DOHH2 (cell line): ENCODE measurements at regions not wholly inside any gene's neighbourhood (a gene's known extent, or its start where the extent isn't known, plus 50 kb on each side); places are given as distances from the start of the nearest gene placed in this dataset.

Source experiments
- H3F3A ChIP-seq: fragments of 200-600 bp; sonication (generic), shearing (Covaris generic); 2 replicates; pipeline ENCODE4 v1.6.0; 2016; ENCODE audit warnings: antibody characterized with exemption, mild to moderate bottlenecking; ENCODE audit not compliant: control insufficient read depth, insufficient read depth
- H3K27ac ChIP-seq: fragments of 200-600 bp; sonication (generic); 2 replicates; pipeline ENCODE4 v1.5.1; 2014; ENCODE audit warnings: low read depth, mild to moderate bottlenecking, low read length, moderate library complexity
- H3K27me3 ChIP-seq: fragments of 200-600 bp; sonication (generic); 2 replicates; pipeline ENCODE4 v1.6.1; 2014; ENCODE audit warnings: mild to moderate bottlenecking, low read length, mixed read lengths; ENCODE audit not compliant: control insufficient read depth
- H3K36me3 ChIP-seq: fragments of 200-600 bp; sonication (generic); 2 replicates; pipeline ENCODE4 v1.6.1; 2014; ENCODE audit warnings: mild to moderate bottlenecking, low read length, moderate library complexity, mixed read lengths; ENCODE audit not compliant: control insufficient read depth
- H3K4me1 ChIP-seq: fragments of 200-600 bp; sonication (generic); 2 replicates; pipeline ENCODE4 v1.6.1; 2014; ENCODE audit warnings: mild to moderate bottlenecking, low read length, mixed read lengths; ENCODE audit not compliant: control insufficient read depth
- H3K4me2 ChIP-seq: fragments of 200-600 bp; sonication (generic); 2 replicates; pipeline ENCODE4 v1.6.0; 2014; ENCODE audit warnings: mild to moderate bottlenecking, low read length, moderate library complexity
- H3K4me3 ChIP-seq: fragments of 200-600 bp; sonication (generic); 2 replicates; pipeline ENCODE4 v1.5.1; 2014; ENCODE audit warnings: mild to moderate bottlenecking, low read length, mixed read lengths
- H3K79me2 ChIP-seq: fragments of 200-600 bp; sonication (generic); 2 replicates; pipeline ENCODE4 v1.6.1; 2014; ENCODE audit warnings: mild to moderate bottlenecking, low read length, mixed read lengths; ENCODE audit not compliant: control insufficient read depth
- H3K9me2 ChIP-seq: fragments of 200-600 bp; sonication (generic); replicated peaks from 2 replicates; pipeline ENCODE4 v1.6.1; 2014; ENCODE audit warnings: mild to moderate bottlenecking, low read length, mixed read lengths; ENCODE audit not compliant: control insufficient read depth
- H3K9me3 ChIP-seq: fragments of 200-600 bp; sonication (generic); 2 replicates; pipeline ENCODE4 v1.6.1; 2014; ENCODE audit warnings: antibody characterized with exemption, low read length, mixed read lengths; ENCODE audit not compliant: control insufficient read depth, insufficient read depth
- H4K20me1 ChIP-seq: fragments of 200-600 bp; sonication (generic); 2 replicates; pipeline ENCODE4 v1.6.0; 2014; ENCODE audit warnings: low read depth, mild to moderate bottlenecking, antibody characterized with exemption, low read length, moderate library complexity; ENCODE audit not compliant: control insufficient read depth, insufficient read depth
- EZH2phosphoT487 ChIP-seq: fragments of 200-600 bp; sonication (generic); IDR thresholded peaks from 2 replicates; pipeline ENCODE4 v1.6.1; 2017; ENCODE audit warnings: borderline replicate concordance, mild to moderate bottlenecking, antibody characterized with exemption, low read length, moderate library complexity, mixed read lengths
- TF ChIP-seq, protein P1 (sequence below): fragments of 200-600 bp; sonication (generic); IDR thresholded peaks from one replicate; pipeline ENCODE4 v1.5.1; 2014; ENCODE audit warnings: antibody characterized with exemption, mild to moderate bottlenecking, low read depth, low read length; ENCODE audit not compliant: poor library complexity, severe bottlenecking

DNA sequence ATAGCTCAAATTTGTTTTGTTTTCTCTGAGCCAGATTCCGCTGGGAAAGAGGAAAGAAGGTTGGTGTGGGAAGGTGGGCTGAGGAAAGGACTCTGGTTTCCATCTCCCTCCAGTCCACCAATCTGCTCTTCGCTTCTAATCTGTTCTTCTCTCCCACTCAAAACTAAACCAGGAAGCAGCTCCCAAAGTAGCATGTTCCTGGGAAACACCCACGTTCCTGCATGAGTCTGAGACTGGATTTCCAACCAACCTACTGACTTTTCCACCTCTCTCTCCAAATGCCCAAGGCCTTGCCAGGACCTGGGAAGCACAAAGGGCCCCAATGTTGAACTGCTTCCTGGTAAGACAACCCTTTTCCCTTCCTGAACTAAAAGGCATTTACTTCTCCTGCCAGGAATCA lies 110.2 kb downstream of the WT1 start:
- Histone ChIP-seq H3K9me3 (no peaks in the 10 kb centered on the region; the same call in 1 of the 2 replicates), H3K27me3 (no peaks in the 10 kb centered on the region; the same call in 1 of the 2 replicates), H3K27ac (no peak overlapping the region), H3K79me2 (no peaks in the 10 kb centered on the region), H3K9me2 (no peaks in the 10 kb centered on the region), H3K4me1 (no peaks in the 10 kb centered on the region), H3F3A (no peaks in the 10 kb centered on the region), H3K36me3 (no peaks in the 10 kb centered on the region), H3K4me2 (no peak overlapping the region), H4K20me1 (no peaks in the 10 kb centered on the region), H3K4me3 (no peak overlapping the region)
- TF ChIP-seq EZH2phosphoT487 = no peak
- TF ChIP-seq, protein P1, sequence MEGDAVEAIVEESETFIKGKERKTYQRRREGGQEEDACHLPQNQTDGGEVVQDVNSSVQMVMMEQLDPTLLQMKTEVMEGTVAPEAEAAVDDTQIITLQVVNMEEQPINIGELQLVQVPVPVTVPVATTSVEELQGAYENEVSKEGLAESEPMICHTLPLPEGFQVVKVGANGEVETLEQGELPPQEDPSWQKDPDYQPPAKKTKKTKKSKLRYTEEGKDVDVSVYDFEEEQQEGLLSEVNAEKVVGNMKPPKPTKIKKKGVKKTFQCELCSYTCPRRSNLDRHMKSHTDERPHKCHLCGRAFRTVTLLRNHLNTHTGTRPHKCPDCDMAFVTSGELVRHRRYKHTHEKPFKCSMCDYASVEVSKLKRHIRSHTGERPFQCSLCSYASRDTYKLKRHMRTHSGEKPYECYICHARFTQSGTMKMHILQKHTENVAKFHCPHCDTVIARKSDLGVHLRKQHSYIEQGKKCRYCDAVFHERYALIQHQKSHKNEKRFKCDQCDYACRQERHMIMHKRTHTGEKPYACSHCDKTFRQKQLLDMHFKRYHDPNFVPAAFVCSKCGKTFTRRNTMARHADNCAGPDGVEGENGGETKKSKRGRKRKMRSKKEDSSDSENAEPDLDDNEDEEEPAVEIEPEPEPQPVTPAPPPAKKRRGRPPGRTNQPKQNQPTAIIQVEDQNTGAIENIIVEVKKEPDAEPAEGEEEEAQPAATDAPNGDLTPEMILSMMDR = no peak

DNA sequence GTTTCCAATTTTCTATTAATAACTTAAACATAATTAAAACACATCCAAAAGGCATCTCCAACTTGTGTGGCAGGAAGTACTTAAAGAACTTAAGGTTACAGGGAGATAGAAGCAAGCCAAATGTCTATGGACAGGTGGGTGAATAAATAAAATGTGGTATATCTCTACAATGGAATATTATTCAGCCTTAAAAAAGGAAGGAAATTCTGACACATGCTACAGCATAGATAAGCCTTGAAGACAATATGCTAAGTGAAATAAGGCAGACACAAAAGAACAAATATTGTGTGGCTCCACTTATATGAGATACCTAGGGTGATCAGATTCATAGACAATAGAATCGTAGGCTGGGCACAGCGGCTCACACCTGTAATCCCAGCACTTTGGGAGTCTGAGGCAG lies 109.6 kb downstream of the WT1 start:
- Histone ChIP-seq H4K20me1 (no peaks in the 10 kb centered on the region), H3K36me3 (no peaks in the 10 kb centered on the region), H3K27ac (no peak overlapping the region), H3K4me2 (no peak overlapping the region), H3K9me3 (no peaks in the 10 kb centered on the region; the same call in 1 of the 2 replicates), H3K79me2 (no peaks in the 10 kb centered on the region), H3K9me2 (no peaks in the 10 kb centered on the region), H3F3A (no peaks in the 10 kb centered on the region), H3K4me3 (no peak overlapping the region), H3K4me1 (no peaks in the 10 kb centered on the region), H3K27me3 (no peaks in the 10 kb centered on the region; the same call in 1 of the 2 replicates)
- TF ChIP-seq EZH2phosphoT487 = no peak
- TF ChIP-seq, protein P1 = no peak

DNA sequence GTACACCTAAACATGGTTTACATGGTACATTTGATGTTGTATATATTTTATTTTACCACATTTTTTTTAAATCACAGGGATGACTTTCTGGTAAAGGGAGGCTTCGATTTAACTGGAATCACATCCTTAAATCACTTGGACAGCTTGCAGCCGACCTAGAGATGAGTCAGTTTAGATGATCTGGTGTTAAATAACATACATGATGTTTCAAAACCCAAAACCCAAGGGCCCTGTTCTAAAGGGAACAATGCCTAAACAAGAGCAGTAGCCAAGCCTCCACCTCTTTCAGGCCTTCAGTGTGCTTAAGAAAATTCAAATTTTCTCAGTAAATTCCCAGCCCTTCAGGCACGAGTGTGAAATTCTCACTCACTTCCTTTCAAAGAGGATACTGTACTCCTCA lies 108.8 kb downstream of the WT1 start:
- no peaks in the 10 kb centered on the region for H3K36me3 ChIP-seq
- H3K4me3 ChIP-seq = no peak overlapping the region
- no peaks in the 10 kb centered on the region for H3F3A ChIP-seq
- H3K27me3 ChIP-seq = no peaks in the 10 kb centered on the region
- H3K4me2 ChIP-seq = no peak overlapping the region
- no peaks in the 10 kb centered on the region for H3K9me2 ChIP-seq
- no peak for TF ChIP-seq EZH2phosphoT487
- TF ChIP-seq, protein P1 = no peak
- H3K79me2 ChIP-seq = no peaks in the 10 kb centered on the region
- no peaks in the 10 kb centered on the region; the same call in 1 of the 2 replicates for H3K9me3 ChIP-seq
- H3K4me1 ChIP-seq = no peaks in the 10 kb centered on the region
- no peaks in the 10 kb centered on the region for H4K20me1 ChIP-seq
- no peak overlapping the region for H3K27ac ChIP-seq
